Ascending aorta (tissue), 2 donors: ENCODE measurements at regions not wholly inside any gene's neighbourhood (a gene's known extent, or its start where the extent isn't known, plus 50 kb on each side); places are given as distances from the start of the nearest gene placed in this dataset.

Source experiments
- DNase-seq, 2 donors: peaks; one replicate each; pipeline ENCODE4 v3.0.0-alpha.2; 2019; ENCODE audit warnings: low spot score in 2 of 2
- H3K27ac ChIP-seq, 2 donors: fragments of 200-600 bp; sonication (generic); one replicate each; pipeline ENCODE4 v1.5.1; 2016 to 2017; ENCODE audit warnings: mild to moderate bottlenecking in 1 of 2
- H3K27me3 ChIP-seq: fragments of 200-600 bp; sonication (generic); one replicate; pipeline ENCODE4 v1.5.1; 2017
- H3K36me3 ChIP-seq, 2 donors: fragments of 200-600 bp; sonication (generic); one replicate each; pipeline ENCODE4 v1.5.1; 2016
- H3K4me1 ChIP-seq, 2 donors: fragments of 200-600 bp; sonication (generic); one replicate each; pipeline ENCODE4 v1.5.1; 2016 to 2017; ENCODE audit warnings: mild to moderate bottlenecking in 1 of 2
- H3K4me3 ChIP-seq, 2 donors: fragments of 200-600 bp; sonication (generic); one replicate each; pipeline ENCODE4 v1.5.1; 2016 to 2017; ENCODE audit warnings: mild to moderate bottlenecking in 1 of 2
- H3K9me3 ChIP-seq, 2 donors: fragments of 200-600 bp; sonication (generic); one replicate each; pipeline ENCODE4 v1.5.1; 2016
- CTCF ChIP-seq, 3 experiments: fragments of 200-600 bp in 2 of 3; fragments of 450-650 bp in 1 of 3; sonication (generic) in 2 of 3; IDR thresholded peaks; one replicate each; pipeline ENCODE4 v1.5.1; 2016 to 2019; ENCODE audit warnings: antibody characterized with exemption in 3 of 3, mild to moderate bottlenecking in 1 of 3, moderate library complexity in 1 of 3
- intact Hi-C: fragments of 100-400 bp; cut with DNase I; formaldehyde crosslinking; loops from one replicate; pipeline ENCODE4 v1.15.1; 2023

GRCh38 chr2:145254291-145254690 is 734.4 kb upstream of the ZEB2 start:
- no peak for TF ChIP-seq CTCF (IDR thresholded peaks at IDR 0.05)
- no peak for DNase-seq

GRCh38 chr2:145253492-145253891 is 733.6 kb upstream of the ZEB2 start:
- Histone ChIP-seq H3K27me3 (no peaks in the 10 kb centered on the region), H3K4me3 (no peak overlapping the region), H3K27ac (no peak overlapping the region), H3K36me3 (no peaks in the 10 kb centered on the region), H3K4me1 (no peaks in the 10 kb centered on the region), H3K9me3 (no peaks in the 10 kb centered on the region)
- no peak for DNase-seq
- intact Hi-C loops, result no loop called here
- no peak for TF ChIP-seq CTCF (IDR thresholded peaks at IDR 0.05)

More at GRCh38 chr2:145254291-145254690, 734.4 kb upstream of the ZEB2 start:
- Histone ChIP-seq H3K27ac (no peak overlapping the region), H3K36me3 (no peaks in the 10 kb centered on the region), H3K4me3 (no peak overlapping the region), H3K9me3 (no peaks in the 10 kb centered on the region), H3K27me3 (no peaks in the 10 kb centered on the region), H3K4me1 (no peaks in the 10 kb centered on the region)
- intact Hi-C loops, result no loop called here

GRCh38 chr2:145245268-145245870 is 725.5 kb upstream of the ZEB2 start:
- DNase-seq, result no peak
- Histone ChIP-seq H3K27ac (no peak overlapping the region), H3K4me3 (no peak overlapping the region), H3K4me1 (no peaks in the 10 kb centered on the region), H3K9me3 (no peaks in the 10 kb centered on the region), H3K27me3 (no peaks in the 10 kb centered on the region), H3K36me3 (no peaks in the 10 kb centered on the region)
- no peak for TF ChIP-seq CTCF (IDR thresholded peaks at IDR 0.05)
- intact Hi-C loops, result no loop called here

GRCh38 chr2:145235312-145235711 is 715.4 kb upstream of the ZEB2 start:
- Histone ChIP-seq H3K27me3 (no peaks in the 10 kb centered on the region), H3K27ac (no peak overlapping the region), H3K9me3 (no peaks in the 10 kb centered on the region), H3K36me3 (no peaks in the 10 kb centered on the region), H3K4me3 (no peak overlapping the region), H3K4me1 (no peaks in the 10 kb centered on the region)
- no peak for TF ChIP-seq CTCF (IDR thresholded peaks at IDR 0.05)
- no peak for DNase-seq
- intact Hi-C loops, result no loop called here

DNA sequence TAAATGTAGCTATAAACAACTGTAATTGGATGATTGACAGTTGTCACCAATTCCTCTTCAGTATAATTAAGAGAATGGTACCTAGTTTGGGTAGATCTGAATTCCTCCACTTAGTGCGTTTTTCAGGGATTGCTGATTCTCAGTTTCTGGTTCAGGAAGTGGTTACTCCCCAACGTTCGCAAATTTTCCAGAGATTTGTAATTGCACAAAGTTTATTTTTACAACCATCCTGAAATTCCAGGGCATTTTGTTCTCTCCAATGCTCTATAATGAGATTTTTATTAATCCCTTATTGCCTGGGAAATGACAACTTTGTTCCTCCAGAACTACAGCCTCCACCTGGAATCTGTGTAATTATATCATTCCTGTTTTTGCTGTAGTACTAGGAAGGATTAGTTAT is 710.6 kb upstream of the ZEB2 start:
- Histone ChIP-seq H3K4me1 (no peaks in the 10 kb centered on the region), H3K4me3 (no peak overlapping the region), H3K36me3 (no peaks in the 10 kb centered on the region), H3K27ac (no peak overlapping the region), H3K9me3 (no peaks in the 10 kb centered on the region), H3K27me3 (no peaks in the 10 kb centered on the region)
- intact Hi-C loops, result no loop called here
- DNase-seq, result no peak
- no peak for TF ChIP-seq CTCF (IDR thresholded peaks at IDR 0.05)

- DNase-seq, result no peak
- Histone ChIP-seq H3K4me1 (no peaks in the 10 kb centered on the region), H3K36me3 (no peaks in the 10 kb centered on the region), H3K4me3 (no peak overlapping the region), H3K9me3 (no peaks in the 10 kb centered on the region), H3K27me3 (no peaks in the 10 kb centered on the region), H3K27ac (no peak overlapping the region)
- intact Hi-C loops, result no loop called here
- TF ChIP-seq CTCF (IDR thresholded peaks at IDR 0.05), result no peak
Observed at GRCh38 chr2:145228506-145228905, 708.6 kb upstream of the ZEB2 start.
